ENCODE measurements at regions not wholly inside any gene's neighbourhood (a gene's known extent, or its start where the extent isn't known, plus 50 kb on each side); places are given as distances from the start of the nearest gene placed in this dataset.

DNA sequence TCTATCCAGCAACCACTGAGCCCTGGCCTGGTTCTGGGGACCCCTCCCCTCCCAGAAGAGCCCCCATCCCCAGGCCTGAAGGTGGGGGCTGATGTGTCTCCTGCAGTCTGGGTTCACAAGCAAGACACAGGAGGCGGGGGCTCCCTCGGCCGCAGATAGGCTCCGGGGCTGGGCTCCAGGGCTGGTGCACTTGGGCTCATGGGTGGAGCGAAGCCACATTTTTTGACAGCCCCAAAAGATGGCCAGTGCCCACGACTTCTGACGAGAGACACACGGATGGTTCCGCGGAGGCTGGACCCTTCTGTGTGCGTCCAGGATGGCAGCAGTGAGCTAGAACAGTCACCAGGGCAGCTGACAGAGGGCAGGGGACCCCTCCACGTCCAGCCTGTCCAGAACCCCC, 57.1 kb upstream of the GATA5 start:
- no peak for TF ChIP-seq NR3C1 (IDR thresholded peaks at IDR 0.05)
- TF ChIP-seq, protein P1, sequence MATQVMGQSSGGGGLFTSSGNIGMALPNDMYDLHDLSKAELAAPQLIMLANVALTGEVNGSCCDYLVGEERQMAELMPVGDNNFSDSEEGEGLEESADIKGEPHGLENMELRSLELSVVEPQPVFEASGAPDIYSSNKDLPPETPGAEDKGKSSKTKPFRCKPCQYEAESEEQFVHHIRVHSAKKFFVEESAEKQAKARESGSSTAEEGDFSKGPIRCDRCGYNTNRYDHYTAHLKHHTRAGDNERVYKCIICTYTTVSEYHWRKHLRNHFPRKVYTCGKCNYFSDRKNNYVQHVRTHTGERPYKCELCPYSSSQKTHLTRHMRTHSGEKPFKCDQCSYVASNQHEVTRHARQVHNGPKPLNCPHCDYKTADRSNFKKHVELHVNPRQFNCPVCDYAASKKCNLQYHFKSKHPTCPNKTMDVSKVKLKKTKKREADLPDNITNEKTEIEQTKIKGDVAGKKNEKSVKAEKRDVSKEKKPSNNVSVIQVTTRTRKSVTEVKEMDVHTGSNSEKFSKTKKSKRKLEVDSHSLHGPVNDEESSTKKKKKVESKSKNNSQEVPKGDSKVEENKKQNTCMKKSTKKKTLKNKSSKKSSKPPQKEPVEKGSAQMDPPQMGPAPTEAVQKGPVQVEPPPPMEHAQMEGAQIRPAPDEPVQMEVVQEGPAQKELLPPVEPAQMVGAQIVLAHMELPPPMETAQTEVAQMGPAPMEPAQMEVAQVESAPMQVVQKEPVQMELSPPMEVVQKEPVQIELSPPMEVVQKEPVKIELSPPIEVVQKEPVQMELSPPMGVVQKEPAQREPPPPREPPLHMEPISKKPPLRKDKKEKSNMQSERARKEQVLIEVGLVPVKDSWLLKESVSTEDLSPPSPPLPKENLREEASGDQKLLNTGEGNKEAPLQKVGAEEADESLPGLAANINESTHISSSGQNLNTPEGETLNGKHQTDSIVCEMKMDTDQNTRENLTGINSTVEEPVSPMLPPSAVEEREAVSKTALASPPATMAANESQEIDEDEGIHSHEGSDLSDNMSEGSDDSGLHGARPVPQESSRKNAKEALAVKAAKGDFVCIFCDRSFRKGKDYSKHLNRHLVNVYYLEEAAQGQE (IDR thresholded peaks at IDR 0.05) = no peak
- TF ChIP-seq, protein P2, sequence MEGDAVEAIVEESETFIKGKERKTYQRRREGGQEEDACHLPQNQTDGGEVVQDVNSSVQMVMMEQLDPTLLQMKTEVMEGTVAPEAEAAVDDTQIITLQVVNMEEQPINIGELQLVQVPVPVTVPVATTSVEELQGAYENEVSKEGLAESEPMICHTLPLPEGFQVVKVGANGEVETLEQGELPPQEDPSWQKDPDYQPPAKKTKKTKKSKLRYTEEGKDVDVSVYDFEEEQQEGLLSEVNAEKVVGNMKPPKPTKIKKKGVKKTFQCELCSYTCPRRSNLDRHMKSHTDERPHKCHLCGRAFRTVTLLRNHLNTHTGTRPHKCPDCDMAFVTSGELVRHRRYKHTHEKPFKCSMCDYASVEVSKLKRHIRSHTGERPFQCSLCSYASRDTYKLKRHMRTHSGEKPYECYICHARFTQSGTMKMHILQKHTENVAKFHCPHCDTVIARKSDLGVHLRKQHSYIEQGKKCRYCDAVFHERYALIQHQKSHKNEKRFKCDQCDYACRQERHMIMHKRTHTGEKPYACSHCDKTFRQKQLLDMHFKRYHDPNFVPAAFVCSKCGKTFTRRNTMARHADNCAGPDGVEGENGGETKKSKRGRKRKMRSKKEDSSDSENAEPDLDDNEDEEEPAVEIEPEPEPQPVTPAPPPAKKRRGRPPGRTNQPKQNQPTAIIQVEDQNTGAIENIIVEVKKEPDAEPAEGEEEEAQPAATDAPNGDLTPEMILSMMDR (IDR thresholded peaks at IDR 0.05) = no peak
- no peak for TF ChIP-seq RNF2 (IDR thresholded peaks at IDR 0.05; ENCODE audit: borderline replicate concordance, low read depth)
- no peak for TF ChIP-seq POLR2A (IDR thresholded peaks at IDR 0.05; ENCODE audit: low read length)
- no peak for TF ChIP-seq RAD21 (conservative IDR thresholded peaks at IDR 0.05 in 1 of 2, IDR thresholded peaks at IDR 0.05 in 1 of 2)
- TF ChIP-seq, protein P3, sequence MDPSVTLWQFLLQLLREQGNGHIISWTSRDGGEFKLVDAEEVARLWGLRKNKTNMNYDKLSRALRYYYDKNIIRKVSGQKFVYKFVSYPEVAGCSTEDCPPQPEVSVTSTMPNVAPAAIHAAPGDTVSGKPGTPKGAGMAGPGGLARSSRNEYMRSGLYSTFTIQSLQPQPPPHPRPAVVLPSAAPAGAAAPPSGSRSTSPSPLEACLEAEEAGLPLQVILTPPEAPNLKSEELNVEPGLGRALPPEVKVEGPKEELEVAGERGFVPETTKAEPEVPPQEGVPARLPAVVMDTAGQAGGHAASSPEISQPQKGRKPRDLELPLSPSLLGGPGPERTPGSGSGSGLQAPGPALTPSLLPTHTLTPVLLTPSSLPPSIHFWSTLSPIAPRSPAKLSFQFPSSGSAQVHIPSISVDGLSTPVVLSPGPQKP (IDR thresholded peaks at IDR 0.05; ENCODE audit: low read depth, low read length) = no peak
- no peak for TF ChIP-seq GATA3 (IDR thresholded peaks at IDR 0.05; ENCODE audit: borderline replicate concordance)
- TF ChIP-seq, protein P4, sequence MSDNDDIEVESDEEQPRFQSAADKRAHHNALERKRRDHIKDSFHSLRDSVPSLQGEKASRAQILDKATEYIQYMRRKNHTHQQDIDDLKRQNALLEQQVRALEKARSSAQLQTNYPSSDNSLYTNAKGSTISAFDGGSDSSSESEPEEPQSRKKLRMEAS (IDR thresholded peaks at IDR 0.05) = no peak
- TF ChIP-seq EP300 (IDR thresholded peaks at IDR 0.05) = no peak
- TF ChIP-seq MYC (IDR thresholded peaks at IDR 0.05; ENCODE audit: borderline replicate concordance, low read length) = no peak

Data from A549 (cell line).